ENCODE measurements at regions not wholly inside any gene's neighbourhood (a gene's known extent, or its start where the extent isn't known, plus 50 kb on each side); places are given as distances from the start of the nearest gene placed in this dataset.

- TF ChIP-seq ZSCAN22 (CRISPR knock-in tag; IDR thresholded peaks at IDR 0.05): peak; percentile 44; the same call in 1 of the 2 replicates
- no peak for TF ChIP-seq PATZ1 (CRISPR knock-in tag; IDR thresholded peaks at IDR 0.05)
- no peak for TF ChIP-seq ZNF607 (CRISPR knock-in tag; IDR thresholded peaks at IDR 0.05; ENCODE audit: borderline replicate concordance)
- no peak for TF ChIP-seq SIN3A (IDR thresholded peaks at IDR 0.05; ENCODE audit: borderline replicate concordance, low read depth, low read length)
- TF ChIP-seq ZNF556 (CRISPR knock-in tag; IDR thresholded peaks at IDR 0.05; ENCODE audit: borderline replicate concordance): 0 out of 2 replicates have a peak, but pooled peaks have one; percentile 42
- no peak for TF ChIP-seq ZNF790 (CRISPR knock-in tag; IDR thresholded peaks at IDR 0.05; ENCODE audit: borderline replicate concordance)
- TF ChIP-seq FOXP4 (CRISPR knock-in tag; IDR thresholded peaks at IDR 0.05): no peak
- no peak for TF ChIP-seq POLR2A (IDR thresholded peaks at IDR 0.05; ENCODE audit: insufficient read depth in 1 of 2, low read depth in 2 of 2, low read length in 2 of 2)
- TF ChIP-seq TFDP1 (CRISPR knock-in tag; IDR thresholded peaks at IDR 0.05; ENCODE audit: borderline replicate concordance): no peak
- no peak for TF ChIP-seq ZFP82 (CRISPR knock-in tag; IDR thresholded peaks at IDR 0.05; ENCODE audit: borderline replicate concordance)
- no peak for TF ChIP-seq CHCHD3 (CRISPR knock-in tag; IDR thresholded peaks at IDR 0.05)
- no peak for TF ChIP-seq SP2 (CRISPR knock-in tag; IDR thresholded peaks at IDR 0.05)
- TF ChIP-seq ZNF136 (CRISPR knock-in tag; IDR thresholded peaks at IDR 0.05; ENCODE audit: low read depth): no peak
- no peak for TF ChIP-seq ZNF782 (CRISPR knock-in tag; IDR thresholded peaks at IDR 0.05; ENCODE audit: borderline replicate concordance)
- no peak for TF ChIP-seq ARID4A (CRISPR knock-in tag; IDR thresholded peaks at IDR 0.05; ENCODE audit: borderline replicate concordance)
- no peak for TF ChIP-seq KLF13 (CRISPR knock-in tag; IDR thresholded peaks at IDR 0.05)
- no peak for TF ChIP-seq KDM5A (IDR thresholded peaks at IDR 0.05; ENCODE audit: borderline replicate concordance, low read length)
- no peak for TF ChIP-seq ZFP1 (CRISPR knock-in tag; IDR thresholded peaks at IDR 0.05)
Measured at GRCh38 chr6:167763056-167763944, 63.4 kb upstream of the AFDN start (continued).
